A673 (cell line): ENCODE measurements at regions not wholly inside any gene's neighbourhood (a gene's known extent, or its start where the extent isn't known, plus 50 kb on each side); places are given as distances from the start of the nearest gene placed in this dataset.

Source experiments
- CTCF ChIP-seq: fragments of 300-800, 200-600 bp; sonication (generic); conservative IDR thresholded peaks from 2 replicates; pipeline ENCODE4 v1.5.1; 2017; ENCODE audit warnings: low read depth, mild to moderate bottlenecking, antibody characterized with exemption, low read length, moderate library complexity, mixed read lengths
- EZH2 ChIP-seq: fragments of 200-600 bp; sonication (generic); IDR thresholded peaks from 2 replicates; pipeline ENCODE4 v1.6.1; 2017; ENCODE audit warnings: borderline replicate concordance, low read depth, mild to moderate bottlenecking, mixed read lengths, antibody characterized with exemption, low read length; ENCODE audit not compliant: poor library complexity, severe bottlenecking

GRCh38 chr4:171516694-171517093, 296.5 kb upstream of the GALNTL6 start:
- TF ChIP-seq CTCF = no peak
- TF ChIP-seq EZH2 = no peak
